22Rv1 (cell line): ENCODE measurements at regions not wholly inside any gene's neighbourhood (a gene's known extent, or its start where the extent isn't known, plus 50 kb on each side); places are given as distances from the start of the nearest gene placed in this dataset.

ENCODE experiments used
- H3K27ac ChIP-seq: fragments of 450-650 bp; 2 replicates; pipeline ENCODE4 v1.5.1; 2017
- CTCF ChIP-seq: fragments of 450-650 bp; IDR thresholded peaks from 2 replicates; pipeline ENCODE4 v1.5.1; 2017; ENCODE audit warnings: mild to moderate bottlenecking
- ZFX ChIP-seq: fragments of 450-650 bp; IDR thresholded peaks from 2 replicates; pipeline ENCODE4 v1.6.1; 2017; ENCODE audit warnings: antibody characterized with exemption, borderline replicate concordance

- H3K27ac ChIP-seq = no peak overlapping the region
- TF ChIP-seq ZFX = no peak
- TF ChIP-seq CTCF = no peak
Observed at GRCh38 chr4:55175779-55176231, 50.4 kb upstream of the KDR start.

- no peak overlapping the region for H3K27ac ChIP-seq
- TF ChIP-seq CTCF (no peak), ZFX (no peak)
Observed at GRCh38 chr4:55176497-55176896, 51.1 kb upstream of the KDR start.

GRCh38 chr4:55177461-55177860, 52.1 kb upstream of the KDR start:
- no peak overlapping the region for H3K27ac ChIP-seq
- TF ChIP-seq ZFX (no peak), CTCF (no peak)

- H3K27ac ChIP-seq = no peak overlapping the region
- TF ChIP-seq CTCF = no peak
- TF ChIP-seq ZFX = no peak
Observed at GRCh38 chr4:55178226-55179005, 53.0 kb upstream of the KDR start.

- H3K27ac ChIP-seq = no peak overlapping the region
- TF ChIP-seq CTCF (no peak), ZFX (no peak)
Observed at GRCh38 chr4:55181010-55182005, 55.9 kb upstream of the KDR start.

- no peak for TF ChIP-seq CTCF
- no peak for TF ChIP-seq ZFX
- H3K27ac ChIP-seq = no peak overlapping the region
Observed at GRCh38 chr4:55183926-55184599, 58.7 kb upstream of the KDR start.
